ENCODE measurements at regions not wholly inside any gene's neighbourhood (a gene's known extent, or its start where the extent isn't known, plus 50 kb on each side); places are given as distances from the start of the nearest gene placed in this dataset.

DNA sequence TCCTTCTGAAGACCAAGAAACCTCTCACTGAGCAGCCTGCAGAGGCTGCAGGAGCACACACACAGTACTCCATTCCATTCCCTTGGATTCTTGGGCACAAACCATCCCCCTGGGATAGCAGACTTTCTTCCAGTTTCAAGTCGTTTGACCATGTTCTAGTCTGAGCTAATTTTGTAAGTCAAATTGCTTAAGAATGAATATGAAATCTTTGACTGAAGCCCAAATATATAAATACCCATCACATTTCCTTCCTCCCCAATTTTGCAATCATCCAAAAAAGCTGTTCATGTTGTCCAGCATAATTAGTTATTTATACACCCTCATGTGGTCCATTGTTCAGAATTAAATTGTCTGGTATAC lies 231.2 kb upstream of the TPRG1 start:
- no peak for DNase-seq

GRCh38 chr3:188941103-188941502 lies 230.7 kb upstream of the TPRG1 start:
- DNase-seq, result no peak

- no peak for DNase-seq
These were observed 229.6 kb upstream of the TPRG1 start for GRCh38 chr3:188942191-188942590.

DNA sequence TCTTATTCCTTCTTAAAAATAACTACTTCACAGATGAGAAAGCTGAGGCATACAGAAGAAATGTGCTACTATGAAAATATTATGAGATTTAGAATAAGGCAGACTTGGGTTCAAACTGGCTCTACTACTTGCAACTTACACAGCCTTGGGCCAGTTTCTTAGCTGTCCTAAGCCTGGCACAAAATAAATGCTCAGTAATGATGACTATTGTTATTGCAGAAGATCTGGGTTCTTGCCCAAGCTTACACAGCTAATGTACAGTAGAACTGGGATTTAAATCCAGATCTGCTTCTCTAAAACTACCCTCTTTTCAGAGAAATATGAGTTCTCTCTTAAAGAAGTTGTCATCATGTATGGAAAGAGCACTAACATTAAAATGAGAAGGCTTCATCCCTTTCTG lies 228.2 kb upstream of the TPRG1 start:
- DNase-seq, result no peak

DNA sequence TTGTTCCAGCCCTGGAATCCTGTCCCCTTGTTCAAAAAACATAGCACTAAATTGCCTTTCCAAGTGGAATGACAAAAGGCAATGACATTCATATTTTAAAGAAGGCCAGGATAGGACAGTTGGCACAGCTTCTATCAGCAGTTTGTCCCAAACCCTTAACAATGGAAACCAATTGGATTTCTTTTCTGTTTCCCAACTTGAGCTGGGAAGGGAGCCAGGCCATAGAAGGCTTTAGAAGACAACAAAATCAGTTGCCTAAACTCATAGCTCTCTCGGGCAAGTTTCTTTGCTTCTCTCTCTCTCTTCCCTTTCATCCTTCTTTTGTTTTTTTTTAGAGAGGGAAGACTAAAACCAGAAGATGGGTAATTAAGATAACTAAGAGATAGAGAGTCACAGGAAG lies 227.7 kb upstream of the TPRG1 start:
- no peak for DNase-seq

- DNase-seq, result no peak
These were observed 225.2 kb upstream of the TPRG1 start for GRCh38 chr3:188946351-188947240.

DNA sequence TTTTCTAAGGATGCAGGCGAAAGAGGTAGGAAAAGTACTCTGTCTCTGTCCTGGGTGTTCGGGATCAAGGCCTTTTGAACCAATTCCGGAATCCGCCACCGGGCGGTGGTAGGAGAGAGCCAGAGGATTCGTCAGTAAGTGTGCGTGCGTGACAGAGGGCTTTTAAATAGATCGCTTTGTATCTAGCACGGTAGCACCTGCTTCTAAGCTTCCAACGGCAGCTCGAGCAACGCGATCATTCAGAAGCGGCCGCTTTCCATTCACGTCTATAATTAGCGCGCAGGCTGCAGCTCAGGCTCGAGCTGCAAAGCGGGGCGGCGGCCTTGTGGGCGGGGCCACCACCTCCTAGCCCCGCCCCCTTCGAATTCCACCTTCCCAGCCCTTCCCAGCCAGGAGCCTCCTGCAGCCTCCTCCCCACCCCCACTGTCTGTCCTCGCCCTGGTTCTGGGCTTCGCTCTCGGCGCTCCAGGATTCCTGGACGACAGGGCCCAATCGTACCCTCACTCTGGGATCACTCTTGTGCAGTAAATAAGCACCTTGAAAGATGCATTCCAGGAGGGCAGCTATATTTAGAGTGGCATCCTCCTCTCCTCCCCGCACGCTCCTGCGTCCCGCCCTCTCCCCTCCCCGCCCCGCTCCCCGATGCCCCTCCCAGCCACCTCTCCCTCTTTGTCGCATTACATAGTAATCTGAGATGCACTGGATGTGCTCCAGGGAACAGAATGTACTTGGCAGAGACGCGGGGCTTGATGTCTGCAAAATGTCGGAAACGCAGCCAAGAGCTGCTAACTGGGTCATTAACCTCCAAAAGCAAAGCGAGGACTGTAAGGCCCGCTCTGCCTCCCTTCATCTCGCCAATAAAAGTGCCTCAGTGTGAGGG lies 224.1 kb upstream of the TPRG1 start:
- DNase-seq, result peak; percentile 94

DNA sequence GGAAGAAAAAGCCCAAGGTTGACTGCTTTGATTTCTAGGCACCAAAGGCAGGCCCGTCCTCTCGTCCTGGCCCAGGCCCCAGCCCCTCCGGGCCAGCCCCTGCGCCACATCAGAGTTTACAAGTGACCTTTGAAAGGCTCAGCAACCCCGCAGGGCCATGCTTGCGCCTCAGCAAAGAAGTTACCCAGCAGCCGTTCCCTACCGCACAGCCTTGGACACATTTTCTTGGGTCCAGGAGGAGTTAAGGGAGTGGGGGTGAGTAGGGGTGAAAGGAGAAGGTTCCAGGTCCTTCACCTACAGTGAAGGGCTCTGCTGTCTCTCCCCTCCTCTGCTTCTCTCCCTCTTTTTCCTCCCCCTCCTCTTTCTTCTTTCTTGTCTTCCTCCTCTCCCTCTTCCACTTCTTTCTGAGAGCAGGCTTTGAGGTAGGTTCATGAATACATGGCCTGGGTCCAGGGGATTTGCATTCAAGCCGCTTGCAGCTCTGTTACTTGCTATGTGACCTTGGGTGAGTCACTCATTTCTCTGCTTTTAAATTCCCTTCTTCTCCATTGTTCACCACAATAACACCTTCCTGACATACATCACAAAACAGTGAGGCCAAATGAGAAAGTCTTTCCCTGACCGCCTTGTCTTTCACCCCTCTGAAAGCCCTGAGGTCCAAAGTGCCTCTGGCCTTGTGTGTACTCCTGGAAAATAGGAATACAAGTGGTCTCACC lies 223.3 kb upstream of the TPRG1 start:
- DNase-seq, result no peak

GRCh38 chr3:188948997-188949389 lies 222.8 kb upstream of the TPRG1 start:
- no peak for DNase-seq

DNA sequence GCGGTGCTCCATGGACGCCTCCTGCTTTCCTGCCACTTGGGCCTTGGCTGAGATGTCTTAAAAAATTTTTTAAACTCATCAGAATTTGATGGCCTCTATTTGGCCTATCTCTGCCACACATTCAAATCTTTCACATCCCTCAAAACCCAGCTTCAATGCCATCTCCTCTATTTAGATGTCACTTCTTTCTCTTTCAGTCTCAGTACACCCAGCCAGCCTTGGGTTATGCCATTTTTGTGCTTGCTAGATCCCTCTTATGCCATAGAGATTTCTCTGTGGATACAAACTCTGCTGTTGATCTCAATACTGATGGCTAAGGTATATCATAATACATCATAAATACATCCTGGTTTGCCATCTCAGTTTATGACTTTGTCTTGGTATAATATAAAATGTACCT lies 222.3 kb upstream of the TPRG1 start:
- no peak for DNase-seq

- DNase-seq, result no peak
These were observed 221.8 kb upstream of the TPRG1 start for GRCh38 chr3:188949996-188950395.

DNA sequence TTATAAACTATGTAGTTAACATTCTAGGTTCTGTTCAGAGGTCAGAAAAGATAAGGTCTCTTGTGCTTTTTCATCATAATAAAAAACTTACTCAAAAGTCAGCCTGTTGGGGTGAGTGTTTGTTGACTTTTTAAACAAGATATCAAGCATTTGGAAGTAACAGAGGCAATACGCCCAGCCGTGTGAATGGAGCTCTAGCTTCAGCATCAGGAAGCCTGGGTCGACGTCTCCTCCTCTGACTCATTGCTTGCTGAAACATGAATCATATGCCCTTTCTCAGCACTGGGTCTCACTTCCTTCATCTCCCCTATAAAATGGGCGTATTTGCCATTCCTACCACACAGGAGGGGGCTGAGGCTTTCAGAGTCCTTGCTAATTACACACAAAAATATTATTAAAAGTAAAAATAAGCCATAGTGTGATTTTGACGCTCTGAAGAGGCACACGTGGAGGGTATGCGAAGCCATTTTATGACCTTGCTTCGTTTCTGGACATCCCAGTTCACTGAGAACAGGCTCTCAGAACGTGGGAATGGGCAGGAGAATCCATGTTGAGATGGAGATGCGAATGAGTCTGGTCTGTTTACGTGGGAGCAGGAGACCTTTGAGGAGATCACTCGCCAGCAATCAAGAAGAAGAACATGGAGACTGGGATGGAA lies 220.8 kb upstream of the TPRG1 start:
- no peak for DNase-seq

DNA sequence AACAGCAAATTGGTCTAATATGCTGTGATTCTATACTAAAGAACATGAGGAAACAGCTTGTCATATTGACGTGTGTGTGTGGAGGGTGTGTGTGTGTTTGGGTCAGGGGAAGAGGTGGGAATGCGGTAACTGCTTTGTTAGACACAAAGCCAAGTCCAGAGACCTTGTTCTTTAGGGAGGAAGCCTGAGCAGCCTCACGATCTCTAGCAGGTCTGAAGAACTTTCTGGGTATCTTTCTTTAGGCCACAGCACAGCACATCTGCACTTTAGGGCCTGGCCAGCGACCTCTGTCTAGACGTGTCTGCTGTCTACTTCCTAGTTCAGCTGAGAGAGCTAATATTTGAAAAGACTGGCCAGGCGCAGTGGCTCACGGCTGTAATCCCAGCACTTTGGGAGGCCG lies 220.0 kb upstream of the TPRG1 start:
- DNase-seq, result no peak

DNA sequence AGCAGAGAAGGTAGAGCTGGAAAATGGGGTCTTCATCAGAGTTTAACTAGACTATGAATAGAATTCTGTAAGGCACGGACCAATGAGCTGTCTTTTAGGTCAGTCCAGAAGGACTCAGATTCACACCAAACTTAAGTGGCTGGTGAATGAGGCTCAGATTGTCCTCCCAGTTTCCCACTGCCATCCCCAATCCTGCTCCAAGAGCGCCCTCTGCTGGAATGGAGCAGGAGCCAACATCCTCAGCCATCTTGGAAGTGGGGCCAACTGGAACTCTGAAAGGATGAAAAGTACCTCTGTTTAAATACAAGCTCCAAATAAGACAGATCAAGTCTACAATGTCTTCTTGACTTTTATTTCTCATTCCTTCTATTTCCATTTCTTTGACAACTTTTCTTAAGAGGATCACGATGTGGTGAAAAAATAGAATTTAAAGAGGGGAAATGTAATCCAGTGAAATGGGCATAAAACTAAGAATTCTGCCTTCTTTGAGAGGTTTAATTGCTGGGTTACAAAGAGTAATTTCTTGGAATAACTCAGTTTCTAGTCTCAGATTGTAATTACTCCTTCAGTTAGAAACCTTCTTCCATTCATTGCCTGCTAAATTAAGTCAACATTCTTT lies 217.1 kb upstream of the TPRG1 start:
- DNase-seq, result peak; percentile 68

GRCh38 chr3:188955919-188956318 lies 215.9 kb upstream of the TPRG1 start:
- no peak for DNase-seq

- peak; percentile 29 for DNase-seq
These were observed 214.8 kb upstream of the TPRG1 start for GRCh38 chr3:188956839-188957489.

DNA sequence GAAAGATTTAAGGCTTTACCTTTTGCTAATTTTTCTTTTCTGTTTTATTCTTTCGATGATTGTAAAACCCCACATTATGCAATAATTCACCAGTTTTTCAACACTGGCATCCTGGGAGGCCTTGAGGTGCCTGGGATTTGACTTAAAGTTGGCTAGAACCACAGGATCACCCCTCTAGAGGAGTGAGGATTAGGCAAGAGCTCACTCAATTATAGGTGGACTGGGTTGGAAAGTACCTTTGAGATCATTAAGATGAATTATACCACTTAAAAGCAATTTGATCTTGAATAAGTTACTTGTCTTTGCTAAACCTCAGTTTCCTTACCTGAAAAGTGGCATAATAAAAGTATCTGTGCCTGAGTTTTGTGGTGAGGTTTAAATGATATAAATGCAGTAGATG lies 212.8 kb upstream of the TPRG1 start:
- no peak for DNase-seq

GRCh38 chr3:188962253-188963247 lies 209.2 kb upstream of the TPRG1 start:
- DNase-seq, result no peak

- no peak for DNase-seq
These were observed 206.8 kb upstream of the TPRG1 start for GRCh38 chr3:188964957-188965356.

DNA sequence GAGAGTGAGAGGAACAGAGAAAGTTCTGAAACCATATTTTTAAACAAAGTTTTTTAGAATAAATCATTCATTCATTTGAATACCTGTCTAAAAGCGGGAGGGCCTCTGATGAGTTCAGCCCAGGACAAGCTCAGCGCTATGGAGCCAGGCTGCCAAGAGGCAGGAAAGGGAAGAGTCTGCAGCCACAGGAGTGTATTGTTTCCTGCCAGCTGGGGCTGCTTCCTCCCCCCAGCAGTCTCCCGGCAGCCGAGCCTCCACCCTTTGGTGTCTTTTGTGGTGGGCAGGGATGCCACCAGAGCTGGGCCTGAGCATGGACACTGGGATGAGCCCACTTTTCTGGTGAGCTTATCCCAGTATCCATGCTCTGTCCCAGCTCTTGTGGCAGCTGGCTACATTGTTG lies 199.5 kb upstream of the TPRG1 start:
- DNase-seq, result no peak
